ENCODE measurements at regions not wholly inside any gene's neighbourhood (a gene's known extent, or its start where the extent isn't known, plus 50 kb on each side); places are given as distances from the start of the nearest gene placed in this dataset.

DNA sequence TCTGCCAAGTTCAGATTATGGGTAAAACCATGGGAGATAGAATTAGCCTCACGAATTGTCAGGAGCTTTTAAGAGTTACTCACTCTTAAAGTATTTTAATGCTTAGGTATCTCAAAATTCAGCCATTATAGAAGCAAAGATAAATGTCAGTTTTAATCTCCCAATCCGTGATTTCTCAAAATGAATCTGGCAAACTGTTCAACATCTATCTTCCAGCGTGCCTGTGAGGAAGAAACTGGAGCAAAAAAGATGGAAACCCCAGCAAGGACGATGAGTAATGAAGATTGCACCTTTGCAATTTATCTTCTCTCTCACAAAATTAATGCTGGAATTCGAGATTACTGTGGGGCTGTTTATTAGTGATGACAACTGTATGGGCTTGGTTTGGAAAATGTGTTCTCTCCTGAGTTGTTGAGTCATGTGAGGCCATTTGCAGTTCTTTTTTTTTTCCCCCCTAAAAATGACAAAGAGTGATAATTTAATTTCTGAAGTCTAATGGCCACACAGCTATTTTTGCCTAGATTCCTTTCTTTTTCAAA, 70.5 kb downstream of the PYDC2 start:
- no peak for TF ChIP-seq POLR2A (IDR thresholded peaks at IDR 0.05)
- TF ChIP-seq, protein P1, sequence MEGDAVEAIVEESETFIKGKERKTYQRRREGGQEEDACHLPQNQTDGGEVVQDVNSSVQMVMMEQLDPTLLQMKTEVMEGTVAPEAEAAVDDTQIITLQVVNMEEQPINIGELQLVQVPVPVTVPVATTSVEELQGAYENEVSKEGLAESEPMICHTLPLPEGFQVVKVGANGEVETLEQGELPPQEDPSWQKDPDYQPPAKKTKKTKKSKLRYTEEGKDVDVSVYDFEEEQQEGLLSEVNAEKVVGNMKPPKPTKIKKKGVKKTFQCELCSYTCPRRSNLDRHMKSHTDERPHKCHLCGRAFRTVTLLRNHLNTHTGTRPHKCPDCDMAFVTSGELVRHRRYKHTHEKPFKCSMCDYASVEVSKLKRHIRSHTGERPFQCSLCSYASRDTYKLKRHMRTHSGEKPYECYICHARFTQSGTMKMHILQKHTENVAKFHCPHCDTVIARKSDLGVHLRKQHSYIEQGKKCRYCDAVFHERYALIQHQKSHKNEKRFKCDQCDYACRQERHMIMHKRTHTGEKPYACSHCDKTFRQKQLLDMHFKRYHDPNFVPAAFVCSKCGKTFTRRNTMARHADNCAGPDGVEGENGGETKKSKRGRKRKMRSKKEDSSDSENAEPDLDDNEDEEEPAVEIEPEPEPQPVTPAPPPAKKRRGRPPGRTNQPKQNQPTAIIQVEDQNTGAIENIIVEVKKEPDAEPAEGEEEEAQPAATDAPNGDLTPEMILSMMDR (IDR thresholded peaks at IDR 0.05): no peak

Measured in vagina (tissue), 2 donors.